ENCODE measurements at regions not wholly inside any gene's neighbourhood (a gene's known extent, or its start where the extent isn't known, plus 50 kb on each side); places are given as distances from the start of the nearest gene placed in this dataset.

DNA sequence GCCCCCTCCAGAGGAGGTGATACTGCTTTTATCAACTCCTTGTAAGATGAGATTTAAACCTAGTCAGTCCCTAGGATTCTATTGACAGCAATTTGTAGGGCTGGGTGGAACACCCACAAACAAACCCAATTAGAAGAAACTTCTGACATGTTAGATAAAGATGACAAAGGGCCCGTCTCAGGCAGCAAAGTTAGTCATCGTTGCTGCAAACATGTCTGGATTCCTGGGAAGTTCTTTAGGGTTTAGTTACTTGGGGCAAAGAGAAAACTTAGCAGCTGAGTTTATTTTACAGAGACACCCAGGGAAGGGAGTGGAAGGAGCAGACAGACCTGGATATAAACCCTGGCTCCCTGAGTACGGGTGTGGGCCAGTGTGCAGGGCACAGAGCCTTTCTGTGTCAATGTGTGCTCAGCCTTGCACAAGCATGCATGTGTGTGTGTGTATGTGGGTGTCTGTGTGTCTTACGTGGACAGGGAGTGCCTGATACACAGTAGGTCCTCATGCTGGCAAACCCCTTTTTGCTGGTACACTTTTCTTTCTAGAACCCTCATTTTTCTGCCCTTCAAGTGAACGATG, 130.0 kb upstream of the STX18 start:
- TF ChIP-seq ZFX (IDR thresholded peaks at IDR 0.05; ENCODE audit: borderline replicate concordance) (no peak), CTCF (IDR thresholded peaks at IDR 0.05) (no peak)
